Stimulated activated CD4-positive, alpha-beta T cell treated with anti-CD3 and anti-CD28 coated beads, Interleukin-12 subunit alpha, Interleukin-12 subunit beta, amount 100 ng/mL, for 24 hours (primary cell): ENCODE measurements at regions not wholly inside any gene's neighbourhood (a gene's known extent, or its start where the extent isn't known, plus 50 kb on each side); places are given as distances from the start of the nearest gene placed in this dataset.
"Not testable (repeated sequence)": the region's sequence is repeated elsewhere in the genome, so short reads cannot be mapped to it uniquely, and the experiment has no call there.

ENCODE experiments used
- DNase-seq, 2 experiments: peaks; one replicate each; pipeline ENCODE4 v3.0.0-alpha.2; 2020; ENCODE audit warnings: low read depth in 2 of 2

GRCh38 chr5:171710451-171711024 lies 75.1 kb upstream of the SMIM23 start:
- no peak for DNase-seq

GRCh38 chr5:171711571-171711970 lies 74.0 kb upstream of the SMIM23 start:
- DNase-seq: no peak

GRCh38 chr5:171712616-171713015 lies 73.0 kb upstream of the SMIM23 start:
- no peak for DNase-seq

GRCh38 chr5:171713152-171713551 lies 72.5 kb upstream of the SMIM23 start:
- no peak for DNase-seq

- no peak for DNase-seq
Observed at GRCh38 chr5:171714261-171714660, 71.4 kb upstream of the SMIM23 start.

- no peak for DNase-seq
Observed at GRCh38 chr5:171714851-171715250, 70.8 kb upstream of the SMIM23 start.

- no peak for DNase-seq
Observed at GRCh38 chr5:171715551-171715950, 70.1 kb upstream of the SMIM23 start.

GRCh38 chr5:171720086-171720485 lies 65.5 kb upstream of the SMIM23 start:
- no peak for DNase-seq

- no peak for DNase-seq
Observed at GRCh38 chr5:171721464-171721863, 64.2 kb upstream of the SMIM23 start.

GRCh38 chr5:171724468-171725204 lies 61.0 kb upstream of the SMIM23 start:
- no peak for DNase-seq

- DNase-seq: no peak
Observed at GRCh38 chr5:171725205-171725601, 60.4 kb upstream of the SMIM23 start.

- not testable (repeated sequence) for DNase-seq
Observed at GRCh38 chr5:171726819-171727218, 58.8 kb upstream of the SMIM23 start.

- DNase-seq: no peak
Observed at GRCh38 chr5:171728686-171729085, 56.9 kb upstream of the SMIM23 start.
